ENCODE measurements at regions not wholly inside any gene's neighbourhood (a gene's known extent, or its start where the extent isn't known, plus 50 kb on each side); places are given as distances from the start of the nearest gene placed in this dataset.

DNA sequence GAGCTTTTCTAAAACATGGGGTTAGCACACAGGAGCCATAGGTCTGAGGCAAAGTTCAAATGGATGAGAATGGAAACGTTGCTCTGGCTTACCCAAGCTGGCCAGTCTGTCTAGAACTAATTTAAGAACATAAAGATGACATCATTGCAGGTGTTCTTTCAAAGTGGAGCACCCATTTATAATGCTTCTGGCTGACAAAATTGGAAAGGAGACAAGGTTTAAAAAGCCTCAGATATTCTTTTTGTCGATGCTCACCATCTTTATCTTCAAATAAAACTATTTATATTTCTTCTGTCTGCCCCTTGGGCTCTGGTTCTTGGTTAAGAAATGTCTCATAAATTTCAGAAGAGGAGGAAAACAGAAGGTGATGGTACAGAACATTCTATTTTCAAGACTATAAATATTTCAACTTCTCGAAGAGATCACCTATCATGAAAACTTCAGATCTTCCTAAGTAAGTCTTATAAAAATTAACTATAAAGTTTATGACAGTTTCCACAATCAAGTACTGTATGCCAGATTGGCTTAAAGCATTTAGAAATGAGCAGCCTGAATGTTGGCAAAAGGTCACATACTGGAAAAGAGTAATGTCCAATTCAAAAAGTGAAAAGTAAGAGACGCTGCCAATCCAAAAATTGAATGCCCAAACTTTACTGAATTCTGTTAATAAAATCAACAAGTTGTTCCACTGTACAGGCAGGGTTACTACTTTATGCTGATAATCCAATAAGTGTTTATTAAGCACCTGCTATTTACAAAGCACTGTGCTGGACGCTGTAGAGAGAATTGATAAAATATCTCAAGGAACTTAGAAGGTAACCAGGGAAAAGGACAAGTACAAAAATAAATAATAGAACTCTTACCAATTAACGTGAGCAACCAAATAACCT, 92.0 kb downstream of the ETS2 start:
- DNase-seq (ENCODE audit: low read depth): no peak

DNA sequence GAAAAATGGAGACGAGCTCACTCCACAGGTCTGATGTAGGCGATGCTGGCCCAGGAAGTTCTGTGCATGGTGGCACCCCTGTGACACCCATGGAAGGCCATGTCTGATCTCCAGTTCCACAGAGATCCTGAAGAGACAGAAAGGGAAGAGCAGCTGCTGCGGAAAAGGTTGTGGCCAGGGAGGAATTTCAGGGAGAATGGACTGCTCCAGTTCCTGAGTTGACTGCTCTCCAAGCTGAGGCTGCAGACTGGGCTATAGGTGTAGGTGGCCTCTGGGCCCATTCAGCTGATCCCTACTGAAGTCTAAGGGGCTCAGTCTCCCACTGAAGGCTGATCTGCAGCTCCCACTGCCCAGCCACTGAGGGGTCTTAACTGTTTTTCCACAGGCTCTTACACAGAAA, 89.2 kb downstream of the ETS2 start:
- DNase-seq (ENCODE audit: low read depth): no peak

DNA sequence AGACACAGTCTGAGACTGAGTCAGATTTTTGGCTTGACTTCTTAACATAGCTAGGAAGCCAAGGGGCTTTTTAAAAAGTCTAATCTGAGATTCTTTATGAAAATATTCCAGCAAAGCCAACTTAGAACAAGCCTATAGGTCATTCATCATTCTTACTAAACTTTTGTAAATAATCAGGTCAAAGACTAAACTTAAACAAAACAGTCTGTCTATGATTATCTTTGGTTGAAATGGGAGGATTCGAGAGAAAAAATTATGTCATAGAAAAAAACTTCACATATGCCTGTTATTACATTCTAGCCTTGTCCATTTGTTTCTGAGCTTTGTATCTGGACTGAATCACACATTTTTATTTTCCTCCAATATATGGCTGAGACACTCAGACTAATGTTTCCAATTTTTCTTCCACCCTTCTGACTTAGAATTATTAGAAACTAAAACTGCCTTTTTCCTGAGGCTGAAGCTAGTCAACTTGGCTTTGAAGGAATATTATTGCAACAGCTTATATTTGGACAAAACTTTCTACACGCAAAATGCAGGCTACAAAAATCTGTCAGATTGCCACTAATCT, 83.3 kb downstream of the ETS2 start:
- DNase-seq (ENCODE audit: low read depth): no peak

DNA sequence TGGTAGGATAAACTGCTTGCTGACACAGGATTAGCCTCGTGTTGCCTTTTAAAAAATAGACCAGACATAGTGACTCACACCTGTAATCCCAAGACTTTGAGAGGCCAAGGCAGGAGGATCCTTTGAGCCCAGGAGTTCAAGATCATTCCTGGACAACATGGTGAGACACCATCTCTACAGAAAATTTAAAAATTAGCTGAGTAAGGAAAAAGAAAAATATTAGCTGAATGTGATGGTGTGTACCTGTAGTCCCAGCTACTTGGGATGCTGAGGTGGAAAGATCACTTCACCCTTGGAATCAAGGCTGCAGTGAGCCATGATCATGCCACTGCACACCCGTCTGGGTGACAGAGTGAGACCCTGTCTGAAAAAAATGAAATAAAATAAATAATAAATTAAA, 82.0 kb downstream of the ETS2 start:
- DNase-seq (ENCODE audit: low read depth): no peak

DNA sequence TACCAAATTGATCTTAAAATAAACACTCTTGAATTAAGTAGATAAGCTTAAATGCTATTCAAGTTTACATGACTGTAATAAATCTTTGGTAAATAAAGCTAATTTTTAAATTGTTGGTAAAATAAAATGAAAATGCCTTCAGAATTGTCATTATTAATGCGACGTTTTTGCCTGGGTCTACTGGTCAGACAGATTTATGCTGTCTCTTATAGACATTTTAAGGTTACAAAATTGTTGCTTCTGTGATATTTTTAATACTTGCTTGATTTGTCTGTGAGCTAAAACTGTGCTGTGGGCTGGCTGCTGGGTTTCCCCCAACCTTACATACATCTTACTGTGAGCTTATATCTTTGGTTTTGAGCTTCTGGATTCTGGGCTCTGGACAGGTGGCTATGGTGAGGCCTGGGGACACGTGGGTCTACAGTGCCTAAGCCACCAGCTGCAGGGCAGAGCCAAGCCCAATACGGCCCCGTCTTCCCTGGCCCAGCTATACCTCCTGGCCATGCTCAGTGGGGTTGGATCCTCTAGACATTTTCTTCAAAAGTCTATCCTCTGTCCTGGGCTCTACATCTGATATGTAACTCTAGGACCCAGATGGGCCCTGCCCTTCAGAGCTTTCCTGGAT, 81.4 kb downstream of the ETS2 start:
- DNase-seq (ENCODE audit: low read depth): no peak

GRCh38 chr21:38885909-38886308, 80.2 kb downstream of the ETS2 start:
- DNase-seq (ENCODE audit: low read depth): peak; percentile 9

DNA sequence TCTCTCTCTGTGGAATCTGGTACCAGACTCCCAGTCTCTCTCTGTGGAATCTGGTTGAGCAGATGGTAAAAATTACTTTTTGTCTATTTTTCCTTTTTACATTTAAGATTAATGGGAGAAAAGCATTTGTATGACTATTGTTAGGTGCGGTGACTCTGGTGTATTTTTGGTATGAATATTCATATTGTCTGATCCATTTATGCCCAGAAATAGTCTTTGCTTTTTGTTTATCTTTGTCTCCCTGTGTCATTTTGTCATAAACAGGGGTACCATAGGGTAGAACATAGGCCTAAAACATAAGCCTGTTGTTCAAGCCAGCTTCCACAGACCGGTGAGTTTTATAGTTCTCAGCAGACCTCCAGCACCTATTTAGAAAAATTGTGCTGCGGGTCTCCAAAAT, 78.7 kb downstream of the ETS2 start:
- no peak for DNase-seq (ENCODE audit: low read depth)

DNA sequence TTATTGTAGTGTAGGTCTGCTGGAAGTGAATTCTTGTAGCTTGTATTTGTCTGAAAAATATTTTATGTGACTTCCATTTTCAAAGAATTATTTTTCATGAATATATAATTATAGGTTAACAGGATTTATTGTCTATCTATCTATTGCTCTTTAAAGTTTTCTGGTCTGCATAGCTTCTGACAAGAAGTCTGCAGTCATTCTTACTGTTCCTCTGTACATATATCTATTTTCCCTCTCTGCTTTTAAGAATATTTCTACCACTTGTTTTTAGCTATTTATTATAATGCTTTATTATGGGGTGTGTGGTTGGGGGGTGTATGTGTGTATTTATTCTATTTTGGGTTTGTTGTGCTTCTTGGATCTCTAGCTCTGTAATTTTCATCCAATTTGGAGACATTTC, 77.4 kb downstream of the ETS2 start:
- DNase-seq (ENCODE audit: low read depth): no peak

- DNase-seq (ENCODE audit: low read depth): no peak
These were observed 75.4 kb downstream of the ETS2 start for GRCh38 chr21:38881131-38881530.

GRCh38 chr21:38880577-38880966, 74.8 kb downstream of the ETS2 start:
- DNase-seq (ENCODE audit: low read depth): peak; percentile 9

DNA sequence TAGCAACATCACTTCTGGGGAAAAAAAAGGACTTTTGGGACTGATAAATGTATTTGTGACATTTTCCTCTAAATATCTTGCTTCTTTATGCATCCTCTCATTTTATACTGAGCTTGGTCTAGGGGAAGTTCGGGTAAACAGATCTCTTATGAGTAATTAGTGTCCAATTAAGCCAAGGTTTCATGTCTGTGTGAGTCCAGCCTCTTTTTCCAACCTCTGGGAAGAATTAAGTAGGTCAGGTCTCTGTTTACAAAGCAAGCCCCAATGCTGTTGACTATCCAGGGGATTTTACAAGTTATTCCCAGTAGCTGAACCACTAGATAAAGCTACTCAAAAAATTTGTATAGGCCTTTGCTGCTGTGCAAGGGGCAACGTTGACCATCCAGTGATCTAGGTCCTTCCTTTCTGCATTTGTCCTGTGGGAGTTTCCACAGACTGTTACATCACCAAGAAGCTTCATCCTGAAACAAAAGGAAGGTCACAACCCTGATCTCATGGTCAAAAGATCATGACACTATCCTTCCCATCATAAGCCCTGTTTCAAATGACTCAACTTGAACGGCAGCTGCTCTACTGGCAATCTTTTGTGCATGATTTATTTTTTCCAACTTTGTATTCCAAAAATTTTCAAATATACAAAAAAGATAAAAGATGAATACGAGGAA, 74.3 kb downstream of the ETS2 start:
- DNase-seq (ENCODE audit: low read depth): peak; percentile 78

DNA sequence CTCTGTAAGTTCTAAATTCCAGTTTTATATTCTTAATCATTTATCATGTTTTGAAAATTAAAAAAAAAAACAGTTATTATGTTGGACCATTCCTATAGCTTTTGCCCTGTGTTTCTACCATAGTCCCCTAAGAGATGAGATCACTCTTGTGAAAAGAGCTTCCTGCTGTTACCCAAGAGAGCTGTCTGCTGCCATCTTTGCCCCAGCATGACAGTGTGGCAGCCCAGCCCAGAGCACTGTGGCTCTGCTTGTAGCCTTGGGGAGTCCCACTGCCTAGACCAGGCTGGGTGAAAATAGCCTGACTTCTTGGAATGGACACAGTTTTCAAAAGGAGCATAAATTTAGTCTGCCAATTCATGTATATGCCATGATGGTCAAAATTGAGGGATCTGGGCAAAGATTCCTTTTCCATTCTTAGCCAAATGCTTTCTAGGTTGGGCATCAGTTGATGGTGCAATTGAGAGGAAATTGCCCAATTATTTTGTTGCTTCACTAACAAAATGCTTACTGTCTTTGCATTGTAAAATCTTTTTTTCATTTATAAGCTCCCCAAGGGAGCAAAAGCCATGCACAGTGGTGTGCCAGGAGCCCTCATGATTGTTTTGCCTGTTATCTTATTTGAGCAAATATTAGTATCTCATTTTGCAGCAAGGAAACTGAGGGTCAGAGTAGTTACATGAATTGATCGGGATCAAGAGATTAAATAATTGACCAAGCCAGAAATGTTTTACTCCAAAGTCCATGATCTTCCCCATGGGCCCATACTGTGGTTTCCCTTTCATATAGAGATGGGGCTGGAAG, 72.8 kb downstream of the ETS2 start:
- peak; percentile 32 for DNase-seq (ENCODE audit: low read depth)

GRCh38 chr21:38875694-38876492, 70.2 kb downstream of the ETS2 start:
- peak; percentile 77 for DNase-seq (ENCODE audit: low read depth)
